Smooth muscle cell (in vitro differentiated cells): ENCODE measurements at regions not wholly inside any gene's neighbourhood (a gene's known extent, or its start where the extent isn't known, plus 50 kb on each side); places are given as distances from the start of the nearest gene placed in this dataset.

Experiments used
- DNase-seq: peaks from one replicate; lab custom pipeline; 2025; ENCODE audit not compliant: unreplicated experiment; lab: John Stamatoyannopoulos, UW
- H2AFZ ChIP-seq: fragments of 200-600 bp; sonication (generic); 2 replicates; pipeline ENCODE4 v1.6.0; 2016; ENCODE audit warnings: antibody characterized with exemption, low read depth, mild to moderate bottlenecking
- H3F3A ChIP-seq: fragments of 200-600 bp; sonication (generic); 2 replicates; pipeline ENCODE4 v1.6.0; 2017; ENCODE audit warnings: antibody characterized with exemption, low read depth
- H3K27ac ChIP-seq: fragments of 200-600 bp; sonication (generic); 2 replicates; pipeline ENCODE4 v1.5.1; 2016; ENCODE audit warnings: low read depth, mild to moderate bottlenecking
- H3K27me3 ChIP-seq: fragments of 200-600 bp; sonication (generic); 2 replicates; pipeline ENCODE4 v1.6.1; 2016; ENCODE audit warnings: low read depth, mild to moderate bottlenecking
- H3K36me3 ChIP-seq: fragments of 200-600 bp; sonication (generic); 2 replicates; pipeline ENCODE4 v1.5.1; 2016; ENCODE audit warnings: low read depth
- H3K4me1 ChIP-seq: fragments of 200-600 bp; sonication (generic); 2 replicates; pipeline ENCODE4 v1.5.1; 2016; ENCODE audit warnings: low read depth
- H3K4me2 ChIP-seq: fragments of 200-600 bp; sonication (generic); 2 replicates; pipeline ENCODE4 v1.6.0; 2016; ENCODE audit warnings: mild to moderate bottlenecking
- H3K4me3 ChIP-seq: fragments of 200-600 bp; sonication (generic); 2 replicates; pipeline ENCODE4 v1.5.1; 2016; ENCODE audit warnings: mild to moderate bottlenecking
- H3K79me2 ChIP-seq: fragments of 200-600 bp; sonication (generic); 2 replicates; pipeline ENCODE4 v1.6.0; 2016; ENCODE audit warnings: low read depth, mild to moderate bottlenecking
- H3K9ac ChIP-seq: fragments of 200-600 bp; sonication (generic); 2 replicates; pipeline ENCODE4 v1.6.0; 2016; ENCODE audit warnings: low read depth
- H3K9me3 ChIP-seq: fragments of 200-600 bp; sonication (generic); replicated peaks from 2 replicates; pipeline ENCODE4 v1.5.1; 2016; ENCODE audit warnings: low read depth
- H4K20me1 ChIP-seq: fragments of 200-600 bp; sonication (generic); 2 replicates; pipeline ENCODE4 v1.6.0; 2016; ENCODE audit warnings: low read depth
- CTCF ChIP-seq: fragments of 200-600 bp; sonication (generic); IDR thresholded peaks from 2 replicates; pipeline ENCODE4 v1.5.1; 2017; ENCODE audit warnings: borderline replicate concordance, mild to moderate bottlenecking, antibody characterized with exemption; ENCODE audit not compliant: insufficient read depth, poor library complexity, severe bottlenecking
- WGBS: methylation state at CpG from one replicate; pipeline ENCODE4 v1.1.7; 2016; ENCODE audit warnings: low lambda C conversion rate; 5-methylcytosine and 5-hydroxymethylcytosine counted together

- H3K4me3 ChIP-seq: no peak overlapping the region
- H3K9ac ChIP-seq: no peak overlapping the region
- H4K20me1 ChIP-seq: no peaks in the 10 kb centered on the region
- H3F3A ChIP-seq: no peaks in the 10 kb centered on the region
- H2AFZ ChIP-seq: no peak overlapping the region
- WGBS: 98% methylated on average over 1 of the region's 1 CpG
- no peak for DNase-seq
- TF ChIP-seq CTCF: no peak
- no peaks in the 10 kb centered on the region for H3K9me3 ChIP-seq
- no peaks in the 10 kb centered on the region for H3K79me2 ChIP-seq
- H3K4me1 ChIP-seq: no peaks in the 10 kb centered on the region
- no peaks in the 10 kb centered on the region for H3K27me3 ChIP-seq
- no peak overlapping the region for H3K27ac ChIP-seq
- no peak overlapping the region for H3K4me2 ChIP-seq
- H3K36me3 ChIP-seq: no peaks in the 10 kb centered on the region
These were observed 93.9 kb upstream of the HEY2 start for GRCh38 chr6:125655511-125655910.

GRCh38 chr6:125656287-125656870, 93.1 kb upstream of the HEY2 start:
- TF ChIP-seq CTCF: no peak
- 80% methylated on average over 5 of the region's 5 CpGs for WGBS

GRCh38 chr6:125658136-125658535, 91.3 kb upstream of the HEY2 start:
- Histone ChIP-seq H3K9ac (no peak overlapping the region), H3K27me3 (no peaks in the 10 kb centered on the region), H3K9me3 (no peaks in the 10 kb centered on the region), H3K4me3 (no peak overlapping the region), H4K20me1 (no peaks in the 10 kb centered on the region), H3K4me2 (no peak overlapping the region), H3K4me1 (no peaks in the 10 kb centered on the region), H3K27ac (no peak overlapping the region), H3K36me3 (no peaks in the 10 kb centered on the region), H3F3A (no peaks in the 10 kb centered on the region), H2AFZ (peak overlapping the region; percentile 49), H3K79me2 (no peaks in the 10 kb centered on the region)
- no peak for DNase-seq
- WGBS: 95% methylated on average over 5 of the region's 5 CpGs
- no peak for TF ChIP-seq CTCF

More at GRCh38 chr6:125656287-125656870, 93.1 kb upstream of the HEY2 start:
- H3F3A ChIP-seq: no peaks in the 10 kb centered on the region
- H3K27me3 ChIP-seq: no peaks in the 10 kb centered on the region
- H3K4me1 ChIP-seq: no peaks in the 10 kb centered on the region
- H3K36me3 ChIP-seq: no peaks in the 10 kb centered on the region
- H3K9ac ChIP-seq: no peak overlapping the region
- no peaks in the 10 kb centered on the region for H4K20me1 ChIP-seq
- H3K9me3 ChIP-seq: no peaks in the 10 kb centered on the region
- no peak overlapping the region for H2AFZ ChIP-seq
- no peaks in the 10 kb centered on the region for H3K79me2 ChIP-seq
- DNase-seq: no peak
- H3K4me3 ChIP-seq: no peak overlapping the region
- no peak overlapping the region for H3K27ac ChIP-seq
- H3K4me2 ChIP-seq: no peak overlapping the region

- H3K36me3 ChIP-seq: no peaks in the 10 kb centered on the region
- H4K20me1 ChIP-seq: no peaks in the 10 kb centered on the region
- 56% methylated on average over 4 of the region's 4 CpGs for WGBS
- H2AFZ ChIP-seq: peak overlapping the region; percentile 11
- H3F3A ChIP-seq: no peaks in the 10 kb centered on the region
- DNase-seq: no peak
- H3K4me2 ChIP-seq: no peak overlapping the region
- TF ChIP-seq CTCF: no peak
- H3K4me1 ChIP-seq: no peaks in the 10 kb centered on the region
- H3K4me3 ChIP-seq: no peak overlapping the region
- H3K9me3 ChIP-seq: no peaks in the 10 kb centered on the region
- no peak overlapping the region for H3K27ac ChIP-seq
- H3K27me3 ChIP-seq: no peaks in the 10 kb centered on the region
- no peaks in the 10 kb centered on the region for H3K79me2 ChIP-seq
- H3K9ac ChIP-seq: no peak overlapping the region
These were observed 90.5 kb upstream of the HEY2 start for GRCh38 chr6:125658759-125659431.
